ENCODE measurements at regions not wholly inside any gene's neighbourhood (a gene's known extent, or its start where the extent isn't known, plus 50 kb on each side); places are given as distances from the start of the nearest gene placed in this dataset.

DNA sequence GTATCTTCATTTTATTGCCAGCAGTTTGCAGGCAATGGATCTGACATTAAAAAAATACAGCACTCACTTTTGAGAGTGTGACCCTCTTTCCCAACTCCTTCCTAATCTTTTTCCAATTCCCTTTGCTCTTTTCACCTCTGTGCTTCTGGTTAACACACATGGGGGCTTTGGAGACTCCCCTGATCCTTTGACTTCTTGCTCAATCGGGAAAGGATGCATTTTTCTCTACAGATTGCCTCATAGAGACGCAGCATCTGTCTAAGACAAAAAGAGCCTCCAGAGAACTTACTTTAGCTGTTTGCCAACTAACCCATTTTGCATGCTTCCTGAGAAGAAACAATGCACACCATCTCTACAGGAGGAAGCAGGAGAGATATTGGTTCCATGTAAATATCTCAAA lies 378.3 kb downstream of the PBX1 start:
- DNase-seq (ENCODE audit: low spot score) = no peak
- Histone ChIP-seq H2AFZ (replicated peaks) (peak overlapping the region; percentile 42), H4K20me1 (ENCODE audit: low read depth) (no peaks in the 10 kb centered on the region), H3K79me2 (ENCODE audit: low read depth) (no peaks in the 10 kb centered on the region), H3K4me3 (no peak overlapping the region), H3K4me2 (no peak overlapping the region), H3K27ac (no peak overlapping the region), H3K36me3 (no peaks in the 10 kb centered on the region), H3F3A (ENCODE audit: low read depth) (no peaks in the 10 kb centered on the region), H3K9me3 (ENCODE audit: low read depth) (no peaks in the 10 kb centered on the region), H3K27me3 (no peaks in the 10 kb centered on the region), H3K9ac (no peak overlapping the region), H3K4me1 (peaks cover 10% of the 10 kb centered on the region)
- no peaks in the 10 kb centered on the region for H3K9me3 Mint-ChIP-seq
- H3K36me3 Mint-ChIP-seq = no peaks in the 10 kb centered on the region
- H3K27me3 Mint-ChIP-seq (ENCODE audit: insufficient read depth, low read depth) = peaks cover 2% of the 10 kb centered on the region
- no peak overlapping the region for H3K27ac Mint-ChIP-seq
- TF ChIP-seq CTCF (IDR thresholded peaks at IDR 0.05) (no peak), EZH2 (IDR thresholded peaks at IDR 0.05) (no peak), EZH2phosphoT487 (IDR thresholded peaks at IDR 0.05) (no peak)
- H3K4me3 Mint-ChIP-seq = no peak overlapping the region
- H3K4me1 Mint-ChIP-seq = no peaks in the 10 kb centered on the region

- H3K4me1 ChIP-seq = peaks cover 10% of the 10 kb centered on the region
- H3K4me3 ChIP-seq = no peak overlapping the region
- no peak for TF ChIP-seq CTCF (IDR thresholded peaks at IDR 0.05)
- TF ChIP-seq EZH2phosphoT487 (IDR thresholded peaks at IDR 0.05) = no peak
- no peak for TF ChIP-seq EZH2 (IDR thresholded peaks at IDR 0.05)
- no peaks in the 10 kb centered on the region for H3K9me3 ChIP-seq (ENCODE audit: low read depth)
- no peak overlapping the region for H3K9ac ChIP-seq
- peaks cover 2% of the 10 kb centered on the region for H3K27me3 Mint-ChIP-seq (ENCODE audit: insufficient read depth, low read depth)
- H3K36me3 Mint-ChIP-seq = no peaks in the 10 kb centered on the region
- no peak overlapping the region for H3K4me2 ChIP-seq
- H3K9me3 Mint-ChIP-seq = no peaks in the 10 kb centered on the region
- DNase-seq (ENCODE audit: low spot score) = no peak
- no peaks in the 10 kb centered on the region for H3K36me3 ChIP-seq
- H3K4me3 Mint-ChIP-seq = no peak overlapping the region
- H3K4me1 Mint-ChIP-seq = peaks cover 4% of the 10 kb centered on the region
- H3K27me3 ChIP-seq = no peaks in the 10 kb centered on the region
- H4K20me1 ChIP-seq (ENCODE audit: low read depth) = no peaks in the 10 kb centered on the region
- H3K27ac ChIP-seq = no peak overlapping the region
- H2AFZ ChIP-seq (replicated peaks) = no peak overlapping the region
- H3K79me2 ChIP-seq (ENCODE audit: low read depth) = no peaks in the 10 kb centered on the region
- no peak overlapping the region for H3K27ac Mint-ChIP-seq
- no peaks in the 10 kb centered on the region for H3F3A ChIP-seq (ENCODE audit: low read depth)
These were observed 373.6 kb downstream of the PBX1 start for GRCh38 chr1:164932580-164932979.

DNA sequence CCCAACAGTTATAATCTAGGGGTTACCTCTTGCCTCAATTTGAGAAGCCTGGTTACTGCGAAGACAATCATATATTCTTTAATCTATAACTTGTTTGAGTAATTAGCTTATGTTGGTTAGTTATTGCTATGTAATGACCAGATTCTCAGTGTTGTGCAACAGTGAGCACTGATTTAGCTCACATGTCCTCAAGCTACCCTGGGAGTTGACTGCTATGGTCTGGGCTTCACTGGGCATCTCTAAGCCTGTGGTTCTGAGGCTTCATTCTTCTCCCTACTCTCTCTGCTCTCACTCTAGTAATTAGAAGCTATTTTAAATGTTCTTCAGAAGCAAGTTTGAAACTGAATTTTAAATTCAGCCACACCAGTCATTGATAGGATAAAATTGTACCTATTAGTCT lies 371.8 kb downstream of the PBX1 start:
- Mint-ChIP-seq H3K27me3 (ENCODE audit: insufficient read depth, low read depth) (peaks cover 2% of the 10 kb centered on the region), H3K36me3 (no peaks in the 10 kb centered on the region), H3K27ac (no peak overlapping the region), H3K9me3 (no peaks in the 10 kb centered on the region), H3K4me1 (peaks cover 4% of the 10 kb centered on the region), H3K4me3 (no peak overlapping the region)
- Histone ChIP-seq H3K4me3 (no peak overlapping the region), H3K27me3 (no peaks in the 10 kb centered on the region), H3K4me1 (peaks cover 10% of the 10 kb centered on the region), H3K9me3 (ENCODE audit: low read depth) (no peaks in the 10 kb centered on the region), H3K36me3 (no peaks in the 10 kb centered on the region), H3K4me2 (no peak overlapping the region), H3K9ac (no peak overlapping the region), H4K20me1 (ENCODE audit: low read depth) (no peaks in the 10 kb centered on the region), H3K79me2 (ENCODE audit: low read depth) (no peaks in the 10 kb centered on the region), H3F3A (ENCODE audit: low read depth) (no peaks in the 10 kb centered on the region), H3K27ac (no peak overlapping the region), H2AFZ (replicated peaks) (no peak overlapping the region)
- no peak for DNase-seq (ENCODE audit: low spot score)
- TF ChIP-seq CTCF (IDR thresholded peaks at IDR 0.05) (no peak), EZH2phosphoT487 (IDR thresholded peaks at IDR 0.05) (no peak), EZH2 (IDR thresholded peaks at IDR 0.05) (no peak)

DNA sequence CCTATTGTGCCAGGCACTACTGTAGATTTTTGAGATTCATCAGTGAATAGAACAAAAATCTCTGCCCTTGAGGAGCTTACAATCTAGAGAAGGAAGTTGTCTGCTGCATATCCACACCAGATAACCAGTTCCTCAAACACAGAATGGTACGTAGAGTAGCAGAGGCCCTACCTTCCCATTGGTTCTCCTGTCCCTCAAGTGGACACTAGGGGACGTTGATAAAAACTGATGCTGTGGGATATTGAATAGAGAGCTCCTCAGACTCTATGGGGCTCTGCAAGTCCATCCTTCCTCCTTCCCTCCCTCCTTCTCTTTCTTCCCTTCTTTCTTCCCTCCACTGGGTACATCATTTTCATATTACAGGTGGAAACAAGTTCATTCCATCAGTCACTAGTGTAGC lies 371.3 kb downstream of the PBX1 start:
- Histone ChIP-seq H3K4me3 (no peak overlapping the region), H3K9ac (no peak overlapping the region), H3K9me3 (ENCODE audit: low read depth) (no peaks in the 10 kb centered on the region), H3K4me1 (peaks cover 10% of the 10 kb centered on the region), H3K79me2 (ENCODE audit: low read depth) (no peaks in the 10 kb centered on the region), H4K20me1 (ENCODE audit: low read depth) (no peaks in the 10 kb centered on the region), H3K36me3 (no peaks in the 10 kb centered on the region), H3K27ac (no peak overlapping the region), H3K4me2 (no peak overlapping the region), H2AFZ (replicated peaks) (no peak overlapping the region), H3F3A (ENCODE audit: low read depth) (no peaks in the 10 kb centered on the region), H3K27me3 (no peaks in the 10 kb centered on the region)
- Mint-ChIP-seq H3K36me3 (no peaks in the 10 kb centered on the region), H3K9me3 (no peaks in the 10 kb centered on the region), H3K4me3 (no peak overlapping the region), H3K4me1 (peaks cover 4% of the 10 kb centered on the region), H3K27me3 (ENCODE audit: insufficient read depth, low read depth) (peaks cover 2% of the 10 kb centered on the region), H3K27ac (no peak overlapping the region)
- no peak for DNase-seq (ENCODE audit: low spot score)
- TF ChIP-seq CTCF (IDR thresholded peaks at IDR 0.05) (no peak), EZH2 (IDR thresholded peaks at IDR 0.05) (no peak), EZH2phosphoT487 (IDR thresholded peaks at IDR 0.05) (no peak)
